ENCODE measurements at regions not wholly inside any gene's neighbourhood (a gene's known extent, or its start where the extent isn't known, plus 50 kb on each side); places are given as distances from the start of the nearest gene placed in this dataset.
"Not testable (repeated sequence)": the region's sequence is repeated elsewhere in the genome, so short reads cannot be mapped to it uniquely, and the experiment has no call there.

DNA sequence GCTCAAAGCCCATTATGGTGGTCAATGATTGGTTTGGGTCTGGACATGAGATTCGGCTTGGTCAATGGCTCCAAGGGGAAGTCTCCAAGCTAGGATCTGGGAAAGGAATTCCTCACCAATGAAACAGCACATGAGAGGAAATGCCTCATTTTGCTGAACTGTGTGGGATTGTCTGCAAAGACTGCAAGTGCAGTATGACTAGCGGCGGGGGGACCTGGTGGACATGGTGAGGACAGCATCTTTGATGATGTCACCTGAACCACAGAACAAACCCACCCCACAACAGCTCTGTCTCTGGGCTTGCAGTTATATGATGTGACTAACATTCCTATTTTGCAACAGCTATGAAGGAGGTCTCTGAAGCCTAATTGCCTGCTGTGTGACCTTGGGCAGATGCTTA, 50.6 kb upstream of the NKD1 start:
- DNase-seq (ENCODE audit: low read depth) = no peak

DNA sequence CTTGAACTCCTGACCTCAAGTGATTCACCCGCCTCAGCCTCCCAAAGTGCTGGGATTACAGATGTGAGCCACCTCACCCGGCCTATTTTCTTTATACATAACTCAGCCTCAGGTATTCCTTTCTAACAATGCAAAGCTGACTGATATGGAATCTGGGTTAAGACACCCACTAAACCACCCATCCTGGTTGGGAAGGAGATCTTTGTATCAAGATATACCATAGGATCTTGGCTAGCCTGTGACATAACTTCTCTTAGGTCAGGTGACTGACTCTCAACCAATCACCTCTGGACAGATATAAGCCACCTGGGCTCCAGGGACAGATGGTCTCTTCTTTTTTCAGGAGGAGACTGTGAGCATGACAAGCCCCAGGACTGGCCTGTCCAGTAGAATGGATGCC, 51.2 kb upstream of the NKD1 start:
- no peak for DNase-seq (ENCODE audit: low read depth)

DNA sequence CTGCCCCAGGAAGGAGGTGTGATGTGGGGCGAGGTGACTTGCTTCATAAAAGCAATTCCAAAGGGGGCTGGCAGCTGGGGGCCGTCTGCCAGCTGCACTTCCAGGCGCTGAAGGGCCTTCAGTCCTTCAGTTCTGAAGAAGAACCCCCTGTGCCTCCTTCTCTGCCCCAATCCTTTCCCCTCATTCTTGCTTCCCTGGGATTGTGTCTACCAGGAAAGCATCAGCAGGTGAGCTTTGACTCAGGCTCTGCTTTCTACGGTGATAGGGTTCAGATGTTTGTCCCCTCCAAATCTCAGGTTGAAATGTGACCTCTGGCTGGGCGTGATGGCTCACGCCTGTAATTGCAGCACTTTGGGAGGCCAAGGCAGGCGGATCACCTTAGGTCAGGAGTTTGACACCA, 52.5 kb upstream of the NKD1 start:
- DNase-seq (ENCODE audit: low read depth) = no peak

DNA sequence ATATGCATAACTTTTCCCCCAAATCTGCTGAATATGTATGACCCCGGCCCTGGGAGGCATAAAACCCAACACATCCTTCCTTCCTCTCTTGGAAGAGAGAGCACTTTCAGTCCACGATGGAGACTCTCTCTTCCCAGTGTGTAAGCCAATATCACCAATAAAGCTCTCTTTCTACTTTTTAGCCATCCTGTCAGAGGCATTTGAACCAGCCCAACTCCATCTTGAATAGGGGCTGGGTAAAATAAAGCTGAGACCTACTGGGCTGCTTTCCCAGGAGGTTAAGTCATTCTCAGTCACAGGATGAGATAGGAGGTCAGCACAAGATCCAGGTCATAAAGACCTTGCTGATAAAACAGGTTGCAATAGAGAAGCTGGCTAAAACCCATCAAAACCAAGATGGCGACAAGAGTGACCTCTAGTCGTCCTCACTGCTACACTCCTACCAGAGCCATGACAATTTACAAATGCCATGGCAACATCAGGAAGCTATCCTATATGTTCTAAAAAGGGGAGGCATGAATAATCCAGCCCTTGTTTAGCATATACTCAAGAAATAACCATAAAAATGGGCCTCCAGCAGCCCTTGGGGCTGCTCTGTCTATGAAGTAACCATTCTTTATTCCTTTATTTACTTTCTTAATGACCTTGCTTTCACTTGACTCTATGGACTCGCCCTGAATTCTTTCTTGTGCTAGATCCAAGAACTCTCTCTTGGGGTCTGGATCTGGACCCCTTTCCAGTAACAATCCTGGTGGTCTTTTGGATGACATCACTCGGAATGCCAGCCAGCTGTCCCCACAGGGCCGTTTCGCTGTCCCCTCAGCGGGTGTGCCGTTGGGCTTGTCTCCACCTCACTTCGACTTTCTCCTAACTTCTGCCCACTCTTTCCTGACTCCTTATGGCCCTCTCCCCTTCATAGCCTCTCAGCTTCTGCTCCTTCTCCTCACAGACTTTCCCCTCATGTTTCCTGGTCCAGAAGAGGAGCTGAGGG, 53.4 kb upstream of the NKD1 start:
- DNase-seq (ENCODE audit: low read depth) = no peak

GRCh38 chr16:50491516-50491915, 56.7 kb upstream of the NKD1 start:
- DNase-seq (ENCODE audit: low read depth) = no peak

GRCh38 chr16:50490828-50491227, 57.4 kb upstream of the NKD1 start:
- no peak for DNase-seq (ENCODE audit: low read depth)

GRCh38 chr16:50489182-50489581, 59.0 kb upstream of the NKD1 start:
- DNase-seq (ENCODE audit: low read depth) = no peak

DNA sequence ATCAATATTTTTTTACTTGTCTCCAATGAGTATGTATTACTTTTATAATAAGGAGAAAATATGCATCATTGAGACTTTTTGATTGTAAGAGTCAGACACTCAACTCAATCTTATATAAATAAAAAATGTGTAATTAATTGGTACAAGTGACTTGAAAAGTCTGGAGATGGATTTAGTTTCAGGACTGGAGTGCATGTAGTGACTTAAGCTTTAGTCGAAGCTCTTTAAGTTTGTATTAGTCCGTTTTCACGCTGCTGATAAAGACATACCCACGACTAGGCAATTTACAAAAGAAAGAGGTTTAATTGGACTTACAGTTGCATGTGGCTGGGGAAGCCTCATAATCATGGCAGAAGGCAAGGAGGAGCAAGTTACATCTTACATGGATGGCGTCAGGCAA, 60.7 kb upstream of the NKD1 start:
- no peak for DNase-seq (ENCODE audit: low read depth)

DNA sequence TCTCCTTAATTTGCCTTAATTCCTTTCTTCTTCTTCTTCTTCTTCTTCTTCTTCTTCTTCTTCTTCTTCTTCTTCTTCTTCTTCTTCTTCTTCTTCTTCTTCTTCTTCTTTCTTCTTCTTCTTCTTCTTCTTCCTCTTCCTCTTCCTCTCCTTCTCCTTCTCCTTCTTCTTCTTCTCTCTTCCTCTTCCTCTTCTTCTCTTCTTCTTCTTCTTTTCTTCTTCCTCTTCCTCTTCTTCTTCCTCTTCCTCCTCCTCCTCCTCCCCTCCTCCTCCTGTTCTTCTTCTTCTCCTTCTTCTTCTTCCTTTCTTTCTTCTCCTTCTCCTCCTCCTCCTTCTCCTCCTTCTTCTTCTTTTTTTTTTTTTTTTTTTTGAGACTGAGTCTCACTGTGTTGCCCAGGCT, 62.0 kb upstream of the NKD1 start:
- DNase-seq (ENCODE audit: low read depth) = not testable (repeated sequence)

GRCh38 chr16:50485232-50485631, 63.0 kb upstream of the NKD1 start:
- no peak for DNase-seq (ENCODE audit: low read depth)

GRCh38 chr16:50482271-50482670, 65.9 kb upstream of the NKD1 start:
- no peak for DNase-seq (ENCODE audit: low read depth)

DNA sequence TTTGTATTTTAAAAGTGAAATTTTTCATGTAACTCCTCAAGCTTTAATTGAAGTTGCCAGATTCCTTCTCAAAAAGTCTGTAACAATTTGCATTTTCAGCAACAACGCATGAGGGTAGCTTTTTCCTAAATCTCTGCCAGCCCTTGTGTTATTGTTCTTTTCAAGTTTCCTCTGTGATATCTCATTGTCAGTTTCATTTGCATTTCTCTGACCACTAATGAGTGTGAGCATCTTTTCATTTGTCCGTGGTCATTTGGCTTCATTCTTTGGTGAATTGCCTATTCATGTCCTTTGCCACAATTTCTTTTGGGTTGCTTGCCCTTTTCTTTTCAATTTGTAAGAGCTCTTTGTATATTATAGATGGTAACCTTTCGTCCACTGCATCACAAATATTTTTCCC, 68.0 kb upstream of the NKD1 start:
- no peak for DNase-seq (ENCODE audit: low read depth)

- no peak for DNase-seq (ENCODE audit: low read depth)
Measured at GRCh38 chr16:50479771-50480170, 68.4 kb upstream of the NKD1 start.

GRCh38 chr16:50478773-50479149, 69.4 kb upstream of the NKD1 start:
- no peak for DNase-seq (ENCODE audit: low read depth)

DNA sequence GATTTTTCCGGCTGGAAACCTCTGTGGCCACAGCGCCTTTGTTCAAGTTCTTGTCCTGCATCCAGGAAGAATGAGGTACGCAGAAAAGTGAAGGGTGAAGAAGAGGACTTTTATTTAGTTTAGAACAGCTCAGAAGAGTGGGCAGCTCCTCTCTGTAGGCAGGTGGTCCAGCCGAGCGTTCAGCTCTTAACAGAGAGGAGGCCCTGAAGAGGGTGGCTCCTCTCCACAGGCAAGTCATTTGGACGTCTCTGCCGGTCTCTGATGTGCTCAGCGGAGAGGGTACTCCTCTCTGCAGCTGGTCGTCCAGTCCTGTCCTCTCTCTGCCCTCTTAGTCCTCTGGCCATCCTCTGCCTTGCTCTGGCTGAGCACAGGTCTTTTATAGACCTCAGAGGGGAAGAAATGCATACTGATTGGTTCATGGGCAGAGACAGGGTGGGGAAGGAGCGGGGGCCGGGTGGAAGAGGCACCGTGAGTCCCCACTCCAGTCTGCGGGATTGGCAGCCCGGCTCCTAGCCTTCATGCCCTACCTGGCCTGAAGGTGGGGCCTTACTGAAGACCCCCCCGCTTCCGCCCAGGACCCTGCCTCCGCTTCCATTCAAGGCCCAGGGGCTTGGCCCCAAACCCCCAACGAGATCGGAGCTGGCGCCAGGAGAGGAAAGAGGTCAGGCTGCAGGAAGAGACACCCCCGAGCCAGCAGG, 70.0 kb upstream of the NKD1 start:
- no peak for DNase-seq (ENCODE audit: low read depth)

GRCh38 chr16:50476486-50477255, 71.5 kb upstream of the NKD1 start:
- DNase-seq (ENCODE audit: low read depth) = no peak

- no peak for DNase-seq (ENCODE audit: low read depth)
Measured at GRCh38 chr16:50475170-50475569, 73.0 kb upstream of the NKD1 start.

GRCh38 chr16:50474138-50474537, 74.1 kb upstream of the NKD1 start:
- DNase-seq (ENCODE audit: low read depth) = no peak

GRCh38 chr16:50473356-50473945, 74.7 kb upstream of the NKD1 start:
- peak; percentile 43 for DNase-seq (ENCODE audit: low read depth)

GRCh38 chr16:50472472-50472871, 75.7 kb upstream of the NKD1 start:
- DNase-seq (ENCODE audit: low read depth) = no peak

- DNase-seq (ENCODE audit: low read depth) = no peak
Measured at GRCh38 chr16:50470687-50471086, 77.5 kb upstream of the NKD1 start.

All from LHCN-M2 (cell line).